ENCODE measurements at regions not wholly inside any gene's neighbourhood (a gene's known extent, or its start where the extent isn't known, plus 50 kb on each side); places are given as distances from the start of the nearest gene placed in this dataset.

DNA sequence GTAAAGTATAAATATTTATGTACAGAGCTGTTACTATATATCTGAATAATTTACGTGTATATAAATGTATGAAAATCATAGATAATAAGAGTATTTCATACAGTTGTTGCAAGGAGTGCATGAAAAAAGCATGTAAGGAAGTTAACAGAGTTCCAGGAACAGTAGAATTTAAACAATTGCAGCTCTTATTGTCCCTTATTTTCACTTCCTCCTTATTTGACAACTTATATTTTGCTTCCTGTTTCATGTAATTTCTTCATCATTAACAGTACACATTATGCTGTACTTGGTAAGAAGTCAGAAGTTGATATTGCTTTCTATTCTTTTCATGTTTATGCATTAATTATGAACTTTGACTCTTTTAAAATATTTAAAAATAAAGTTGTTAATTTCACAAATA, 681.5 kb downstream of the LRRIQ3 start:
- TF ChIP-seq RAD21 (conservative IDR thresholded peaks at IDR 0.05) (no peak), TAF1 (IDR thresholded peaks at IDR 0.05; ENCODE audit: low read depth) (no peak), EP300 (conservative IDR thresholded peaks at IDR 0.05; ENCODE audit: poor library complexity, severe bottlenecking) (no peak), POLR2AphosphoS5 (IDR thresholded peaks at IDR 0.05) (no peak), SMC3 (conservative IDR thresholded peaks at IDR 0.05; ENCODE audit: poor library complexity) (no peak), REST (IDR thresholded peaks at IDR 0.05; ENCODE audit: borderline replicate concordance) (no peak), MXI1 (conservative IDR thresholded peaks at IDR 0.05; ENCODE audit: poor library complexity, severe bottlenecking) (no peak), EZH2 (IDR thresholded peaks at IDR 0.05; ENCODE audit: borderline replicate concordance, insufficient read depth, low read length, poor library complexity, severe bottlenecking) (no peak)
- TF ChIP-seq, protein P1, sequence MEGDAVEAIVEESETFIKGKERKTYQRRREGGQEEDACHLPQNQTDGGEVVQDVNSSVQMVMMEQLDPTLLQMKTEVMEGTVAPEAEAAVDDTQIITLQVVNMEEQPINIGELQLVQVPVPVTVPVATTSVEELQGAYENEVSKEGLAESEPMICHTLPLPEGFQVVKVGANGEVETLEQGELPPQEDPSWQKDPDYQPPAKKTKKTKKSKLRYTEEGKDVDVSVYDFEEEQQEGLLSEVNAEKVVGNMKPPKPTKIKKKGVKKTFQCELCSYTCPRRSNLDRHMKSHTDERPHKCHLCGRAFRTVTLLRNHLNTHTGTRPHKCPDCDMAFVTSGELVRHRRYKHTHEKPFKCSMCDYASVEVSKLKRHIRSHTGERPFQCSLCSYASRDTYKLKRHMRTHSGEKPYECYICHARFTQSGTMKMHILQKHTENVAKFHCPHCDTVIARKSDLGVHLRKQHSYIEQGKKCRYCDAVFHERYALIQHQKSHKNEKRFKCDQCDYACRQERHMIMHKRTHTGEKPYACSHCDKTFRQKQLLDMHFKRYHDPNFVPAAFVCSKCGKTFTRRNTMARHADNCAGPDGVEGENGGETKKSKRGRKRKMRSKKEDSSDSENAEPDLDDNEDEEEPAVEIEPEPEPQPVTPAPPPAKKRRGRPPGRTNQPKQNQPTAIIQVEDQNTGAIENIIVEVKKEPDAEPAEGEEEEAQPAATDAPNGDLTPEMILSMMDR (IDR thresholded peaks at IDR 0.05; ENCODE audit: poor library complexity, severe bottlenecking): no peak
- Histone ChIP-seq H4K20me1 (ENCODE audit: insufficient read depth) (no peaks in the 10 kb centered on the region), H3K4me2 (ENCODE audit: low read length) (no peak overlapping the region), H3K9me3 (ENCODE audit: low read length) (no peaks in the 10 kb centered on the region), H3K27me3 (ENCODE audit: insufficient read depth, low read depth, low read length) (no peaks in the 10 kb centered on the region), H3K27ac (ENCODE audit: low read length) (no peak overlapping the region), H3K9ac (ENCODE audit: low read length) (no peak overlapping the region), H3F3A (ENCODE audit: insufficient read depth, low read length, poor library complexity, severe bottlenecking) (no peaks in the 10 kb centered on the region), H2AFZ (ENCODE audit: low read depth, low read length) (no peak overlapping the region), H3K9me2 (ENCODE audit: insufficient read depth, low read length) (no peaks in the 10 kb centered on the region), H3K79me2 (replicated peaks; ENCODE audit: insufficient read depth, low read length) (no peaks in the 10 kb centered on the region), H3K36me3 (ENCODE audit: insufficient read depth, low read length) (no peaks in the 10 kb centered on the region), H3K4me3 (ENCODE audit: low read length) (no peak overlapping the region)

GRCh38 chr1:73511038-73511437, 686.9 kb downstream of the LRRIQ3 start:
- H3K27ac ChIP-seq (ENCODE audit: low read length): no peak overlapping the region
- H3K36me3 ChIP-seq (ENCODE audit: insufficient read depth, low read length): no peaks in the 10 kb centered on the region
- H3K4me3 ChIP-seq (ENCODE audit: low read length): no peak overlapping the region
- H2AFZ ChIP-seq (ENCODE audit: low read depth, low read length): no peak overlapping the region
- no peaks in the 10 kb centered on the region for H4K20me1 ChIP-seq (ENCODE audit: insufficient read depth)
- no peaks in the 10 kb centered on the region for H3K27me3 ChIP-seq (ENCODE audit: insufficient read depth, low read depth, low read length)
- no peak overlapping the region for H3K4me2 ChIP-seq (ENCODE audit: low read length)
- no peaks in the 10 kb centered on the region for H3F3A ChIP-seq (ENCODE audit: insufficient read depth, low read length, poor library complexity, severe bottlenecking)
- no peak for TF ChIP-seq REST (IDR thresholded peaks at IDR 0.05; ENCODE audit: borderline replicate concordance)
- no peak for TF ChIP-seq TAF1 (IDR thresholded peaks at IDR 0.05; ENCODE audit: low read depth)
- TF ChIP-seq EZH2 (IDR thresholded peaks at IDR 0.05; ENCODE audit: borderline replicate concordance, insufficient read depth, low read length, poor library complexity, severe bottlenecking): no peak
- TF ChIP-seq, protein P1 (IDR thresholded peaks at IDR 0.05; ENCODE audit: poor library complexity, severe bottlenecking): no peak
- H3K9me2 ChIP-seq (ENCODE audit: insufficient read depth, low read length): no peaks in the 10 kb centered on the region
- no peaks in the 10 kb centered on the region for H3K9me3 ChIP-seq (ENCODE audit: low read length)
- H3K79me2 ChIP-seq (replicated peaks; ENCODE audit: insufficient read depth, low read length): no peaks in the 10 kb centered on the region
- H3K9ac ChIP-seq (ENCODE audit: low read length): no peak overlapping the region
